H9 (cell line): ENCODE measurements at regions not wholly inside any gene's neighbourhood (a gene's known extent, or its start where the extent isn't known, plus 50 kb on each side); places are given as distances from the start of the nearest gene placed in this dataset.
A peak's percentile ranks its signal among the peaks of the same experiment; 100 is the strongest.

Experiments used
- DNase-seq: peaks from one replicate; pipeline ENCODE4 v3.0.0-alpha.2; 2017
- H2AFZ ChIP-seq: one replicate; pipeline ENCODE4 v1.6.1; 2013; ENCODE audit warnings: mild to moderate bottlenecking, low read length, control low read depth, moderate library complexity
- H2AK5ac ChIP-seq: 2 replicates; pipeline ENCODE4 v1.6.1; 2013; ENCODE audit warnings: low read length, control low read depth, mixed read lengths; ENCODE audit not compliant: insufficient read length
- H2BK120ac ChIP-seq: one replicate; pipeline ENCODE4 v1.6.1; 2013; ENCODE audit warnings: low read depth, mild to moderate bottlenecking, low read length, control low read depth, inconsistent platforms; ENCODE audit not compliant: poor library complexity, severe bottlenecking
- H2BK12ac ChIP-seq: 2 replicates; pipeline ENCODE4 v1.6.1; 2013; ENCODE audit warnings: low read length, control low read depth, mixed read lengths, low read depth; ENCODE audit not compliant: insufficient read length
- H2BK15ac ChIP-seq: 2 replicates; pipeline ENCODE4 v1.6.1; 2013; ENCODE audit warnings: low read depth, low read length, control low read depth
- H2BK20ac ChIP-seq: one replicate; pipeline ENCODE4 v1.6.1; 2013; ENCODE audit warnings: low read depth, mild to moderate bottlenecking, low read length, control low read depth, inconsistent platforms; ENCODE audit not compliant: poor library complexity, severe bottlenecking
- H2BK5ac ChIP-seq: 2 replicates; pipeline ENCODE4 v1.6.1; 2013; ENCODE audit warnings: low read length, control low read depth, mixed read lengths; ENCODE audit not compliant: insufficient read length
- H3K14ac ChIP-seq: 2 replicates; pipeline ENCODE4 v1.6.1; 2013; ENCODE audit warnings: low read length, control low read depth; ENCODE audit not compliant: insufficient read depth
- H3K18ac ChIP-seq: 2 replicates; pipeline ENCODE4 v1.6.1; 2013; ENCODE audit warnings: low read depth, mild to moderate bottlenecking, mixed read lengths, low read length, control low read depth; ENCODE audit not compliant: insufficient read length
- H3K23ac ChIP-seq: 2 replicates; pipeline ENCODE4 v1.6.1; 2013; ENCODE audit warnings: low read length, control low read depth, mixed read lengths, low read depth; ENCODE audit not compliant: insufficient read length
- H3K23me2 ChIP-seq: 2 replicates; pipeline ENCODE4 v1.6.1; 2013; ENCODE audit warnings: low read depth, mild to moderate bottlenecking, mixed read lengths, low read length, control low read depth; ENCODE audit not compliant: insufficient read length, poor library complexity, severe bottlenecking
- H3K27ac ChIP-seq: 2 replicates; pipeline ENCODE4 v1.5.1; 2013; ENCODE audit warnings: low read length, control low read depth, mixed read lengths, low read depth; ENCODE audit not compliant: insufficient read length
- H3K27me3 ChIP-seq: 2 replicates; pipeline ENCODE4 v1.6.1; 2013; ENCODE audit warnings: low read length, control low read depth, inconsistent platforms; ENCODE audit not compliant: insufficient read depth
- H3K4ac ChIP-seq: 2 replicates; pipeline ENCODE4 v1.6.1; 2013; ENCODE audit warnings: low read depth, mild to moderate bottlenecking, control low read depth, inconsistent platforms, low read length, moderate library complexity
- H3K4me1 ChIP-seq: 2 replicates; pipeline ENCODE4 v1.6.1; 2013; ENCODE audit warnings: low read length, control low read depth, inconsistent platforms; ENCODE audit not compliant: insufficient read depth
- H3K4me2 ChIP-seq: 2 replicates; pipeline ENCODE4 v1.6.1; 2013; ENCODE audit warnings: low read length, control low read depth, mixed read lengths; ENCODE audit not compliant: insufficient read length, insufficient read depth
- H3K56ac ChIP-seq: 2 replicates; pipeline ENCODE4 v1.6.1; 2013; ENCODE audit warnings: low read depth, mild to moderate bottlenecking, mixed read lengths, low read length, control low read depth; ENCODE audit not compliant: insufficient read length
- H3K79me1 ChIP-seq: 2 replicates; pipeline ENCODE4 v1.6.1; 2013; ENCODE audit warnings: low read depth, mild to moderate bottlenecking, moderate library complexity, low read length, control low read depth, inconsistent platforms; ENCODE audit not compliant: insufficient read depth, poor library complexity, severe bottlenecking
- H3K79me2 ChIP-seq: 2 replicates; pipeline ENCODE4 v1.6.1; 2013; ENCODE audit warnings: low read length, control low read depth, inconsistent platforms; ENCODE audit not compliant: insufficient read depth
- H3K9ac ChIP-seq: 2 replicates; pipeline ENCODE4 v1.6.1; 2013; ENCODE audit warnings: low read length, control low read depth, mixed read lengths; ENCODE audit not compliant: insufficient read length; ENCODE audit errors: extremely low read depth
- H3K9me3 ChIP-seq: one replicate; pipeline ENCODE4 v1.6.1; 2013; ENCODE audit warnings: low read depth, low read length, inconsistent platforms; ENCODE audit not compliant: control insufficient read depth
- H3T11ph ChIP-seq: one replicate; pipeline ENCODE4 v1.6.1; 2013; ENCODE audit warnings: mild to moderate bottlenecking, low read length, control low read depth, inconsistent platforms
- H4K20me1 ChIP-seq: one replicate; pipeline ENCODE4 v1.6.1; 2013; ENCODE audit not compliant: control insufficient read depth, insufficient read length, insufficient read depth
- H4K5ac ChIP-seq: 2 replicates; pipeline ENCODE4 v1.6.1; 2013; ENCODE audit warnings: low read depth, mild to moderate bottlenecking, mixed read lengths, low read length, control low read depth; ENCODE audit not compliant: insufficient read length
- H4K8ac ChIP-seq: replicated peaks from 2 replicates; pipeline ENCODE4 v1.6.1; 2013; ENCODE audit warnings: low read length, control low read depth, mixed read lengths, low read depth; ENCODE audit not compliant: insufficient read length
- H4K91ac ChIP-seq: 2 replicates; pipeline ENCODE4 v1.6.1; 2013; ENCODE audit warnings: low read depth, mild to moderate bottlenecking, moderate library complexity, mixed read lengths, low read length, control low read depth; ENCODE audit not compliant: insufficient read length
- H3K27ac Mint-ChIP-seq, 3 experiments: 2 replicates in 2 of 3; 3 replicates in 1 of 3; pipeline ENCODE4 v1.8.0; 2020 to 2021; ENCODE audit warnings: mixed read lengths in 3 of 3, mild to moderate bottlenecking in 1 of 3, moderate library complexity in 1 of 3
- H3K27me3 Mint-ChIP-seq: 2 replicates; pipeline ENCODE4 v1.8.0; 2021; ENCODE audit warnings: low read depth, mild to moderate bottlenecking, moderate library complexity, mixed read lengths
- H3K36me3 Mint-ChIP-seq, 3 experiments: 2 replicates in 2 of 3; 3 replicates in 1 of 3; pipeline ENCODE4 v1.8.0; 2020 to 2021; ENCODE audit warnings: low read depth in 3 of 3, mixed read lengths in 3 of 3; ENCODE audit not compliant: insufficient read depth in 1 of 3
- H3K4me1 Mint-ChIP-seq, 2 experiments: 2 replicates each; pipeline ENCODE4 v1.8.0; 2020; ENCODE audit warnings: mixed read lengths in 2 of 2
- H3K4me3 Mint-ChIP-seq, 2 experiments: 2 replicates in 1 of 2; 3 replicates in 1 of 2; pipeline ENCODE4 v1.8.0; 2020 to 2021; ENCODE audit warnings: mild to moderate bottlenecking in 2 of 2, mixed read lengths in 2 of 2, moderate library complexity in 1 of 2
- H3K9me3 Mint-ChIP-seq, 2 experiments: 2 replicates in 1 of 2; 3 replicates in 1 of 2; pipeline ENCODE4 v1.8.0; 2020; ENCODE audit warnings: mild to moderate bottlenecking in 2 of 2, mixed read lengths in 2 of 2, moderate library complexity in 1 of 2
- WGBS: extraction: QIAGEN DNeasy Blood & Tissue Kit; methylation state at CpG from one replicate; pipeline ENCODE4 v1.1.7; 2013; ENCODE audit warnings: missing lambda C conversion rate, low lambda C conversion rate, mixed read lengths; ENCODE audit not compliant: insufficient read length; ENCODE audit errors: extremely low coverage; 5-methylcytosine and 5-hydroxymethylcytosine counted together
- TF ChIP-seq, protein P1 (sequence below): fragments of 200-600 bp; sonication (generic); conservative IDR thresholded peaks from 3 replicates; pipeline ENCODE4 v1.8.0; 2021; ENCODE audit warnings: antibody characterized with exemption, mild to moderate bottlenecking

DNA sequence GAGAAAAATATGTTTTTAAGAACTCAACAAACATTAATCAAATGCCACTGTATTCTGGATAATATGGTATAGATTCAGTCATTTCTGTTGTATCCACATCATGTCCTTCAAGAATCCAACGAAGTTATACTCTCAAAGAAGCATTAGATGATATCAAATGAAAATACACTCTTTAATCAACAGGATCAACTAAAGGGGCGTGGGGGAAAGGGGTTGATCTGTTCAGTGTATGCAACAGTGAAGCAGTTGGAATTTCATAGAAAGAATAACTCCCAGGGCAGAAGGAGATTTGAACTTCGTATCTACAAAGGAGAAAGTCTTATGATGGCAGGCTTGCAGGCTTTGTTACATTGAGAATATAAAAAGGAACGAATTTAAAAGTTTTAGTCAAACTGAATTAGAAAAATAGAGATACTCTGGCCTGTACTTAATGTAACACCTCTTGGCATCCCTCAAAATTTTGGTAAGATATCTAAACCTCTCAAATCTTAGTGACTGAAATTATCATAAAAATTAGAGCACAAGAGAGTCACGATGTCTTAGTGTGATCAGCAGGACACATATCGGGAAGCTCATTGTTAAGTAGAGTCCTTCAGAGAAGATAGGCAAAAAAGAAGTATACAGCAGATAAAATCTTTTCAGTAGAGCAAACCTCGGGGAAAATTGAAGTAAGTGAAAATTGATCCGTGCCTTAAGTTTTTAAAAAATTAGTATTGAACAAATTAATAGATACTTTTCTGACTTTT, 431.4 kb downstream of the KCNJ18 start:
- no peak overlapping the region for H4K8ac ChIP-seq
- no peak overlapping the region for H2AFZ ChIP-seq
- no peak overlapping the region for H2AK5ac ChIP-seq
- H3K27ac ChIP-seq: no peak overlapping the region
- peaks cover 16% of the 10 kb centered on the region for H3K9me3 ChIP-seq
- no peak overlapping the region for H2BK12ac ChIP-seq
- H3K56ac ChIP-seq: no peak overlapping the region
- no peak overlapping the region for H3K18ac ChIP-seq
- no peak overlapping the region for H2BK5ac ChIP-seq
- no peak overlapping the region for H3K27ac Mint-ChIP-seq
- no peaks in the 10 kb centered on the region for H3K79me1 ChIP-seq
- DNase-seq: no peak
- peak overlapping the region; percentile 45 for H2BK20ac ChIP-seq
- H2BK15ac ChIP-seq: no peak overlapping the region
- no peaks in the 10 kb centered on the region for H3K27me3 Mint-ChIP-seq
- no peaks in the 10 kb centered on the region for H3K23me2 ChIP-seq
- H3K27me3 ChIP-seq: no peaks in the 10 kb centered on the region
- no peak overlapping the region for H4K91ac ChIP-seq
- H4K5ac ChIP-seq: no peak overlapping the region
- H3K23ac ChIP-seq: no peak overlapping the region
- no peak overlapping the region for H3K4ac ChIP-seq
- no peaks in the 10 kb centered on the region for H3K79me2 ChIP-seq
- H3K9me3 Mint-ChIP-seq: peaks cover 23 to 38% of the 10 kb centered on the region in 2 experiments
- no peak overlapping the region for H3K9ac ChIP-seq
- no peaks in the 10 kb centered on the region for H4K20me1 ChIP-seq
- no peak overlapping the region for H3T11ph ChIP-seq
- TF ChIP-seq, protein P1, sequence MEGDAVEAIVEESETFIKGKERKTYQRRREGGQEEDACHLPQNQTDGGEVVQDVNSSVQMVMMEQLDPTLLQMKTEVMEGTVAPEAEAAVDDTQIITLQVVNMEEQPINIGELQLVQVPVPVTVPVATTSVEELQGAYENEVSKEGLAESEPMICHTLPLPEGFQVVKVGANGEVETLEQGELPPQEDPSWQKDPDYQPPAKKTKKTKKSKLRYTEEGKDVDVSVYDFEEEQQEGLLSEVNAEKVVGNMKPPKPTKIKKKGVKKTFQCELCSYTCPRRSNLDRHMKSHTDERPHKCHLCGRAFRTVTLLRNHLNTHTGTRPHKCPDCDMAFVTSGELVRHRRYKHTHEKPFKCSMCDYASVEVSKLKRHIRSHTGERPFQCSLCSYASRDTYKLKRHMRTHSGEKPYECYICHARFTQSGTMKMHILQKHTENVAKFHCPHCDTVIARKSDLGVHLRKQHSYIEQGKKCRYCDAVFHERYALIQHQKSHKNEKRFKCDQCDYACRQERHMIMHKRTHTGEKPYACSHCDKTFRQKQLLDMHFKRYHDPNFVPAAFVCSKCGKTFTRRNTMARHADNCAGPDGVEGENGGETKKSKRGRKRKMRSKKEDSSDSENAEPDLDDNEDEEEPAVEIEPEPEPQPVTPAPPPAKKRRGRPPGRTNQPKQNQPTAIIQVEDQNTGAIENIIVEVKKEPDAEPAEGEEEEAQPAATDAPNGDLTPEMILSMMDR: no peak
- no peak overlapping the region for H3K14ac ChIP-seq
- H3K4me1 Mint-ChIP-seq: peaks cover 4 to 7% of the 10 kb centered on the region in 2 experiments; a peak in 2 of 4 replicates
- no peak overlapping the region for H3K4me3 Mint-ChIP-seq
- WGBS: no CpG with 5 or more reads among the region's 8 CpGs
- no peak overlapping the region for H2BK120ac ChIP-seq
- no peak overlapping the region for H3K4me2 ChIP-seq
- peaks cover 0 to 2% (median 0%) of the 10 kb centered on the region in 3 experiments; a peak in 1 of 7 replicates for H3K36me3 Mint-ChIP-seq
- no peaks in the 10 kb centered on the region for H3K4me1 ChIP-seq
